H9 (cell line): ENCODE measurements at regions not wholly inside any gene's neighbourhood (a gene's known extent, or its start where the extent isn't known, plus 50 kb on each side); places are given as distances from the start of the nearest gene placed in this dataset.

ENCODE experiments used
- DNase-seq: peaks from one replicate; pipeline ENCODE4 v3.0.0-alpha.2; 2017
- H2AFZ ChIP-seq: one replicate; pipeline ENCODE4 v1.6.1; 2013; ENCODE audit warnings: mild to moderate bottlenecking, low read length, control low read depth, moderate library complexity
- H2AK5ac ChIP-seq: 2 replicates; pipeline ENCODE4 v1.6.1; 2013; ENCODE audit warnings: low read length, control low read depth, mixed read lengths; ENCODE audit not compliant: insufficient read length
- H2BK120ac ChIP-seq: one replicate; pipeline ENCODE4 v1.6.1; 2013; ENCODE audit warnings: low read depth, mild to moderate bottlenecking, low read length, control low read depth, inconsistent platforms; ENCODE audit not compliant: poor library complexity, severe bottlenecking
- H2BK12ac ChIP-seq: 2 replicates; pipeline ENCODE4 v1.6.1; 2013; ENCODE audit warnings: low read length, control low read depth, mixed read lengths, low read depth; ENCODE audit not compliant: insufficient read length
- H2BK15ac ChIP-seq: 2 replicates; pipeline ENCODE4 v1.6.1; 2013; ENCODE audit warnings: low read depth, low read length, control low read depth
- H2BK20ac ChIP-seq: one replicate; pipeline ENCODE4 v1.6.1; 2013; ENCODE audit warnings: low read depth, mild to moderate bottlenecking, low read length, control low read depth, inconsistent platforms; ENCODE audit not compliant: poor library complexity, severe bottlenecking
- H2BK5ac ChIP-seq: 2 replicates; pipeline ENCODE4 v1.6.1; 2013; ENCODE audit warnings: low read length, control low read depth, mixed read lengths; ENCODE audit not compliant: insufficient read length
- H3K14ac ChIP-seq: 2 replicates; pipeline ENCODE4 v1.6.1; 2013; ENCODE audit warnings: low read length, control low read depth; ENCODE audit not compliant: insufficient read depth
- H3K18ac ChIP-seq: 2 replicates; pipeline ENCODE4 v1.6.1; 2013; ENCODE audit warnings: low read depth, mild to moderate bottlenecking, mixed read lengths, low read length, control low read depth; ENCODE audit not compliant: insufficient read length
- H3K23ac ChIP-seq: 2 replicates; pipeline ENCODE4 v1.6.1; 2013; ENCODE audit warnings: low read length, control low read depth, mixed read lengths, low read depth; ENCODE audit not compliant: insufficient read length
- H3K23me2 ChIP-seq: 2 replicates; pipeline ENCODE4 v1.6.1; 2013; ENCODE audit warnings: low read depth, mild to moderate bottlenecking, mixed read lengths, low read length, control low read depth; ENCODE audit not compliant: insufficient read length, poor library complexity, severe bottlenecking
- H3K27ac ChIP-seq: 2 replicates; pipeline ENCODE4 v1.5.1; 2013; ENCODE audit warnings: low read length, control low read depth, mixed read lengths, low read depth; ENCODE audit not compliant: insufficient read length
- H3K27me3 ChIP-seq: 2 replicates; pipeline ENCODE4 v1.6.1; 2013; ENCODE audit warnings: low read length, control low read depth, inconsistent platforms; ENCODE audit not compliant: insufficient read depth
- H3K4ac ChIP-seq: 2 replicates; pipeline ENCODE4 v1.6.1; 2013; ENCODE audit warnings: low read depth, mild to moderate bottlenecking, control low read depth, inconsistent platforms, low read length, moderate library complexity
- H3K4me1 ChIP-seq: 2 replicates; pipeline ENCODE4 v1.6.1; 2013; ENCODE audit warnings: low read length, control low read depth, inconsistent platforms; ENCODE audit not compliant: insufficient read depth
- H3K4me2 ChIP-seq: 2 replicates; pipeline ENCODE4 v1.6.1; 2013; ENCODE audit warnings: low read length, control low read depth, mixed read lengths; ENCODE audit not compliant: insufficient read length, insufficient read depth
- H3K56ac ChIP-seq: 2 replicates; pipeline ENCODE4 v1.6.1; 2013; ENCODE audit warnings: low read depth, mild to moderate bottlenecking, mixed read lengths, low read length, control low read depth; ENCODE audit not compliant: insufficient read length
- H3K79me1 ChIP-seq: 2 replicates; pipeline ENCODE4 v1.6.1; 2013; ENCODE audit warnings: low read depth, mild to moderate bottlenecking, moderate library complexity, low read length, control low read depth, inconsistent platforms; ENCODE audit not compliant: insufficient read depth, poor library complexity, severe bottlenecking
- H3K79me2 ChIP-seq: 2 replicates; pipeline ENCODE4 v1.6.1; 2013; ENCODE audit warnings: low read length, control low read depth, inconsistent platforms; ENCODE audit not compliant: insufficient read depth
- H3K9ac ChIP-seq: 2 replicates; pipeline ENCODE4 v1.6.1; 2013; ENCODE audit warnings: low read length, control low read depth, mixed read lengths; ENCODE audit not compliant: insufficient read length; ENCODE audit errors: extremely low read depth
- H3K9me3 ChIP-seq: one replicate; pipeline ENCODE4 v1.6.1; 2013; ENCODE audit warnings: low read depth, low read length, inconsistent platforms; ENCODE audit not compliant: control insufficient read depth
- H3T11ph ChIP-seq: one replicate; pipeline ENCODE4 v1.6.1; 2013; ENCODE audit warnings: mild to moderate bottlenecking, low read length, control low read depth, inconsistent platforms
- H4K20me1 ChIP-seq: one replicate; pipeline ENCODE4 v1.6.1; 2013; ENCODE audit not compliant: control insufficient read depth, insufficient read length, insufficient read depth
- H4K5ac ChIP-seq: 2 replicates; pipeline ENCODE4 v1.6.1; 2013; ENCODE audit warnings: low read depth, mild to moderate bottlenecking, mixed read lengths, low read length, control low read depth; ENCODE audit not compliant: insufficient read length
- H4K8ac ChIP-seq: replicated peaks from 2 replicates; pipeline ENCODE4 v1.6.1; 2013; ENCODE audit warnings: low read length, control low read depth, mixed read lengths, low read depth; ENCODE audit not compliant: insufficient read length
- H4K91ac ChIP-seq: 2 replicates; pipeline ENCODE4 v1.6.1; 2013; ENCODE audit warnings: low read depth, mild to moderate bottlenecking, moderate library complexity, mixed read lengths, low read length, control low read depth; ENCODE audit not compliant: insufficient read length
- H3K27ac Mint-ChIP-seq, 3 experiments: 2 replicates in 2 of 3; 3 replicates in 1 of 3; pipeline ENCODE4 v1.8.0; 2020 to 2021; ENCODE audit warnings: mixed read lengths in 3 of 3, mild to moderate bottlenecking in 1 of 3, moderate library complexity in 1 of 3
- H3K27me3 Mint-ChIP-seq: 2 replicates; pipeline ENCODE4 v1.8.0; 2021; ENCODE audit warnings: low read depth, mild to moderate bottlenecking, moderate library complexity, mixed read lengths
- H3K36me3 Mint-ChIP-seq, 3 experiments: 2 replicates in 2 of 3; 3 replicates in 1 of 3; pipeline ENCODE4 v1.8.0; 2020 to 2021; ENCODE audit warnings: low read depth in 3 of 3, mixed read lengths in 3 of 3; ENCODE audit not compliant: insufficient read depth in 1 of 3
- H3K4me1 Mint-ChIP-seq, 2 experiments: 2 replicates each; pipeline ENCODE4 v1.8.0; 2020; ENCODE audit warnings: mixed read lengths in 2 of 2
- H3K4me3 Mint-ChIP-seq, 2 experiments: 2 replicates in 1 of 2; 3 replicates in 1 of 2; pipeline ENCODE4 v1.8.0; 2020 to 2021; ENCODE audit warnings: mild to moderate bottlenecking in 2 of 2, mixed read lengths in 2 of 2, moderate library complexity in 1 of 2
- H3K9me3 Mint-ChIP-seq, 2 experiments: 2 replicates in 1 of 2; 3 replicates in 1 of 2; pipeline ENCODE4 v1.8.0; 2020; ENCODE audit warnings: mild to moderate bottlenecking in 2 of 2, mixed read lengths in 2 of 2, moderate library complexity in 1 of 2
- WGBS: extraction: QIAGEN DNeasy Blood & Tissue Kit; methylation state at CpG from one replicate; pipeline ENCODE4 v1.1.7; 2013; ENCODE audit warnings: missing lambda C conversion rate, low lambda C conversion rate, mixed read lengths; ENCODE audit not compliant: insufficient read length; ENCODE audit errors: extremely low coverage; 5-methylcytosine and 5-hydroxymethylcytosine counted together
- TF ChIP-seq, protein P1 (sequence below): fragments of 200-600 bp; sonication (generic); conservative IDR thresholded peaks from 3 replicates; pipeline ENCODE4 v1.8.0; 2021; ENCODE audit warnings: antibody characterized with exemption, mild to moderate bottlenecking

DNA sequence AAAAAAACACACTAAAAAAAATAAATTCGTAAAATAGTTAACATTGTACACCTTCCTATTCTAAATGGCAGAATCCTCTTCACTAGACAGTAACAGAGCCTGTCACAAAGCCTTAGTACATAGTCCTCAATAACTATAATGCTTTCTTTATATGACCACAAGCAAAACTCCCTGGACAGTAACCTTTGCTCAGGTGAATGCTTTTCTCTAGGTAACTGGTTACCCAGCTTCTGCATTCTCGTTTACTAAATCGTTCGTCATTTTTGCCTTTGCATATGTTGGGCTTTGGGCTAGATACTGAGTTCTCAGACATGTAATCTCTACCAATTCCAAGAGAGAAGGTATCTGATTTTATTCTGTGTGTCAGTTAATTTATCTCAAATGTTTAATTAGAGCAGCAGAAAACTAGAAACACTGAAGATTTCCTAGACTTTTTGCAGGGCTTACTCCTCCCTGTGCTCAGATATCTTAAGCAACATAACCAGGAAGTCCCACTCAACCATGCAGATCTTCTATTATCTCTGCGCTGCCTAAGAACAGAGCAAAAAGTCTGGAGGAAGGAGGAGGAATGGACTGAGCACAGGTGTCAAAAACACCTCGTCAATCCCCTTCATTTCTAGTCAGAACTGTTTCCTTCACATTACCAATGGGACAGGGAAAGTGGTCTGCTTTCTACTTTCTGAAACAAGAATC is 247.7 kb downstream of the SOCS6 start:
- H2BK5ac ChIP-seq: no peak overlapping the region
- H2BK12ac ChIP-seq: no peak overlapping the region
- H2BK15ac ChIP-seq: no peak overlapping the region
- H3K4me2 ChIP-seq: no peak overlapping the region
- H3K4me1 ChIP-seq: no peaks in the 10 kb centered on the region
- no peak overlapping the region for H3K4me3 Mint-ChIP-seq
- H3K4me1 Mint-ChIP-seq: no peaks in the 10 kb centered on the region
- H3K27ac ChIP-seq: no peak overlapping the region
- no peak overlapping the region for H3T11ph ChIP-seq
- H3K9me3 Mint-ChIP-seq: peaks cover 2% of the 10 kb centered on the region in 2 experiments; a peak in 3 of 5 replicates
- no peak overlapping the region for H3K56ac ChIP-seq
- no peak overlapping the region for H3K18ac ChIP-seq
- TF ChIP-seq, protein P1, sequence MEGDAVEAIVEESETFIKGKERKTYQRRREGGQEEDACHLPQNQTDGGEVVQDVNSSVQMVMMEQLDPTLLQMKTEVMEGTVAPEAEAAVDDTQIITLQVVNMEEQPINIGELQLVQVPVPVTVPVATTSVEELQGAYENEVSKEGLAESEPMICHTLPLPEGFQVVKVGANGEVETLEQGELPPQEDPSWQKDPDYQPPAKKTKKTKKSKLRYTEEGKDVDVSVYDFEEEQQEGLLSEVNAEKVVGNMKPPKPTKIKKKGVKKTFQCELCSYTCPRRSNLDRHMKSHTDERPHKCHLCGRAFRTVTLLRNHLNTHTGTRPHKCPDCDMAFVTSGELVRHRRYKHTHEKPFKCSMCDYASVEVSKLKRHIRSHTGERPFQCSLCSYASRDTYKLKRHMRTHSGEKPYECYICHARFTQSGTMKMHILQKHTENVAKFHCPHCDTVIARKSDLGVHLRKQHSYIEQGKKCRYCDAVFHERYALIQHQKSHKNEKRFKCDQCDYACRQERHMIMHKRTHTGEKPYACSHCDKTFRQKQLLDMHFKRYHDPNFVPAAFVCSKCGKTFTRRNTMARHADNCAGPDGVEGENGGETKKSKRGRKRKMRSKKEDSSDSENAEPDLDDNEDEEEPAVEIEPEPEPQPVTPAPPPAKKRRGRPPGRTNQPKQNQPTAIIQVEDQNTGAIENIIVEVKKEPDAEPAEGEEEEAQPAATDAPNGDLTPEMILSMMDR: no peak
- no CpG with 5 or more reads among the region's 6 CpGs for WGBS
- H3K9me3 ChIP-seq: no peaks in the 10 kb centered on the region
- H3K23ac ChIP-seq: no peak overlapping the region
- H2AK5ac ChIP-seq: no peak overlapping the region
- H3K27ac Mint-ChIP-seq: no peak overlapping the region
- no peaks in the 10 kb centered on the region for H3K23me2 ChIP-seq
- H2BK120ac ChIP-seq: no peak overlapping the region
- H2BK20ac ChIP-seq: no peak overlapping the region
- H3K27me3 ChIP-seq: no peaks in the 10 kb centered on the region
- no peak overlapping the region for H4K8ac ChIP-seq
- no peak overlapping the region for H3K4ac ChIP-seq
- H4K20me1 ChIP-seq: no peaks in the 10 kb centered on the region
- no peaks in the 10 kb centered on the region for H3K27me3 Mint-ChIP-seq
- no peak overlapping the region for H4K91ac ChIP-seq
- H3K79me1 ChIP-seq: no peaks in the 10 kb centered on the region
- DNase-seq: no peak
- H3K79me2 ChIP-seq: no peaks in the 10 kb centered on the region
- no peak overlapping the region for H3K9ac ChIP-seq
- H4K5ac ChIP-seq: no peak overlapping the region
- H3K14ac ChIP-seq: no peak overlapping the region
- no peaks in the 10 kb centered on the region; a peak in 1 of 7 replicates for H3K36me3 Mint-ChIP-seq
- H2AFZ ChIP-seq: no peak overlapping the region
